Suppressor macrophage treated with lipopolysaccharide for 4 hours (primary cell): ENCODE measurements at regions not wholly inside any gene's neighbourhood (a gene's known extent, or its start where the extent isn't known, plus 50 kb on each side); places are given as distances from the start of the nearest gene placed in this dataset.

Experiments used
- DNase-seq: peaks from one replicate; pipeline ENCODE4 v3.0.0-alpha.2; 2020

- DNase-seq, result no peak
Measured at GRCh38 chr6:92363111-92363510, 1056.2 kb downstream of the EPHA7 start.

GRCh38 chr6:92362404-92362803 is 1057.0 kb downstream of the EPHA7 start:
- DNase-seq, result no peak

- DNase-seq, result no peak
Measured at GRCh38 chr6:92361990-92362389, 1057.4 kb downstream of the EPHA7 start.

- no peak for DNase-seq
Measured at GRCh38 chr6:92354270-92354829, 1065.0 kb downstream of the EPHA7 start.

- no peak for DNase-seq
Measured at GRCh38 chr6:92352130-92352529, 1067.2 kb downstream of the EPHA7 start.

GRCh38 chr6:92341201-92341600 is 1078.2 kb downstream of the EPHA7 start:
- DNase-seq, result no peak

- no peak for DNase-seq
Measured at GRCh38 chr6:92339936-92340640, 1079.3 kb downstream of the EPHA7 start.

- no peak for DNase-seq
Measured at GRCh38 chr6:92337571-92337970, 1081.8 kb downstream of the EPHA7 start.

- no peak for DNase-seq
Measured at GRCh38 chr6:92329208-92329847, 1090.0 kb downstream of the EPHA7 start.

- no peak for DNase-seq
Measured at GRCh38 chr6:92315312-92315711, 1104.0 kb downstream of the EPHA7 start.

- DNase-seq, result no peak
Measured at GRCh38 chr6:92297101-92297500, 1122.3 kb downstream of the EPHA7 start.

GRCh38 chr6:92292067-92292466 is 1127.3 kb downstream of the EPHA7 start:
- no peak for DNase-seq

GRCh38 chr6:92289831-92290230 is 1129.5 kb downstream of the EPHA7 start:
- no peak for DNase-seq

- DNase-seq, result no peak
Measured at GRCh38 chr6:92281571-92282076, 1137.7 kb downstream of the EPHA7 start.

GRCh38 chr6:92275150-92275549 is 1144.2 kb downstream of the EPHA7 start:
- DNase-seq, result no peak

GRCh38 chr6:92274588-92274987 is 1144.8 kb downstream of the EPHA7 start:
- no peak for DNase-seq

- DNase-seq, result no peak
Measured at GRCh38 chr6:92273694-92274093, 1145.7 kb downstream of the EPHA7 start.

GRCh38 chr6:92271091-92271490 is 1148.3 kb downstream of the EPHA7 start:
- no peak for DNase-seq

- DNase-seq, result no peak
Measured at GRCh38 chr6:92270365-92270764, 1149.0 kb downstream of the EPHA7 start.

GRCh38 chr6:92267335-92267734 is 1152.0 kb downstream of the EPHA7 start:
- DNase-seq, result no peak

- DNase-seq, result no peak
Measured at GRCh38 chr6:92263864-92264263, 1155.5 kb downstream of the EPHA7 start.

- no peak for DNase-seq
Measured at GRCh38 chr6:92259171-92259570, 1160.2 kb downstream of the EPHA7 start.

GRCh38 chr6:92243315-92243714 is 1176.0 kb downstream of the EPHA7 start:
- no peak for DNase-seq

GRCh38 chr6:92231171-92231701 is 1188.1 kb downstream of the EPHA7 start:
- no peak for DNase-seq
